NB4 (cell line): ENCODE measurements at regions not wholly inside any gene's neighbourhood (a gene's known extent, or its start where the extent isn't known, plus 50 kb on each side); places are given as distances from the start of the nearest gene placed in this dataset.

Experiments
- DNase-seq: peaks from one replicate; pipeline ENCODE4 v3.0.0; 2010; ENCODE audit warnings: low read depth
- H3K4me3 ChIP-seq: one replicate; pipeline ENCODE4 v1.5.1; 2011; ENCODE audit warnings: mild to moderate bottlenecking, low read depth, low read length, moderate library complexity
- MYC ChIP-seq: IDR thresholded peaks from 2 replicates; pipeline ENCODE4 v1.6.1; 2011; ENCODE audit warnings: low read depth, low read length
- POLR2A ChIP-seq: IDR thresholded peaks from 2 replicates; pipeline ENCODE4 v1.6.1; 2011; ENCODE audit warnings: mild to moderate bottlenecking; ENCODE audit not compliant: insufficient read length; ENCODE audit errors: extremely low read depth
- TF ChIP-seq, protein P1 (sequence below): IDR thresholded peaks from one replicate; pipeline ENCODE4 v1.5.1; 2012; ENCODE audit warnings: low read depth, low read length
- TF ChIP-seq, protein P2 (sequence below): IDR thresholded peaks from 2 replicates; pipeline ENCODE4 v1.6.1; 2011; ENCODE audit warnings: low read depth, low read length

DNA sequence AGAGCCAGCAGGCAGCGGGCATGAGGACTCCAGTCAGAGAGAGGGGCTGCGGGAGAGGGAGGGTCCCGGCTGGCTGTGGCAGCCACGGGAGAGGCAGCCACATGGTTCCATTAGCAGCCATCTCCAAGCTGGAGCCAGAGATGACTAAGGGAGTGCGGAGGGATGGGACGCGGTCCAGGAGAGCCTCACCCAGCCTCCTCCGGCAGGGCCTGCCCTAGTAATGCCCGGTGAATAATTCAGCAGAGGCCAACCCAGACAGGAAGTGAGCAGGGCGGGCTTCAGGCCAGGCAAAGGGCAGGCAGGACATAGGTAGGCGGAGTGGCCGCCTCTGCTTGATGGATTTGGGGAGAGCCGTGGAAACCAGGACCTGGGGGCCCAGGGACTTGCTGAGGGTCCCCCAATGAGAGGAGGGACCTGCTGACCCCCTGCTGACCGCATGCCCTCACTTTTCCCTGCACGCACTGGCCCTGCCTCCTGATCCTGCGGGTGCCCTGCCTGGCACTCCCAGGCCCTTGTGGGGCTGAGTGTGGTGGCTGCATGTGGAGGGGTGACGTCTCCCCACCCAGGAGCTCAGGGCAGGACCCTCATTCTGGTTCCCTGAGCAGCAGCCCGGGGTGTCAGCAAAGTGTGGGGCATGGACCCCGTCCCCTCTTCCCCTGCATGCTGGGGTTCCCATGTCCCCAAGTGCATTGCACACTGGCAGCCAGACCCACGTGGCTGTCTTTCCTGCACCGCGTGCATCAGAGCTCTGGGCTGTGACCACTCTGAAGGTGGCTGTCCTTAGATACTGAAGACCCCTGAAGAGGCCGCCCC is 51.8 kb upstream of the SLCO4A1 start:
- H3K4me3 ChIP-seq = no peak overlapping the region
- DNase-seq = no peak
- TF ChIP-seq, protein P1, sequence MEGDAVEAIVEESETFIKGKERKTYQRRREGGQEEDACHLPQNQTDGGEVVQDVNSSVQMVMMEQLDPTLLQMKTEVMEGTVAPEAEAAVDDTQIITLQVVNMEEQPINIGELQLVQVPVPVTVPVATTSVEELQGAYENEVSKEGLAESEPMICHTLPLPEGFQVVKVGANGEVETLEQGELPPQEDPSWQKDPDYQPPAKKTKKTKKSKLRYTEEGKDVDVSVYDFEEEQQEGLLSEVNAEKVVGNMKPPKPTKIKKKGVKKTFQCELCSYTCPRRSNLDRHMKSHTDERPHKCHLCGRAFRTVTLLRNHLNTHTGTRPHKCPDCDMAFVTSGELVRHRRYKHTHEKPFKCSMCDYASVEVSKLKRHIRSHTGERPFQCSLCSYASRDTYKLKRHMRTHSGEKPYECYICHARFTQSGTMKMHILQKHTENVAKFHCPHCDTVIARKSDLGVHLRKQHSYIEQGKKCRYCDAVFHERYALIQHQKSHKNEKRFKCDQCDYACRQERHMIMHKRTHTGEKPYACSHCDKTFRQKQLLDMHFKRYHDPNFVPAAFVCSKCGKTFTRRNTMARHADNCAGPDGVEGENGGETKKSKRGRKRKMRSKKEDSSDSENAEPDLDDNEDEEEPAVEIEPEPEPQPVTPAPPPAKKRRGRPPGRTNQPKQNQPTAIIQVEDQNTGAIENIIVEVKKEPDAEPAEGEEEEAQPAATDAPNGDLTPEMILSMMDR = no peak
- TF ChIP-seq MYC (no peak), POLR2A (no peak)
- TF ChIP-seq, protein P2, sequence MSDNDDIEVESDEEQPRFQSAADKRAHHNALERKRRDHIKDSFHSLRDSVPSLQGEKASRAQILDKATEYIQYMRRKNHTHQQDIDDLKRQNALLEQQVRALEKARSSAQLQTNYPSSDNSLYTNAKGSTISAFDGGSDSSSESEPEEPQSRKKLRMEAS = no peak

DNA sequence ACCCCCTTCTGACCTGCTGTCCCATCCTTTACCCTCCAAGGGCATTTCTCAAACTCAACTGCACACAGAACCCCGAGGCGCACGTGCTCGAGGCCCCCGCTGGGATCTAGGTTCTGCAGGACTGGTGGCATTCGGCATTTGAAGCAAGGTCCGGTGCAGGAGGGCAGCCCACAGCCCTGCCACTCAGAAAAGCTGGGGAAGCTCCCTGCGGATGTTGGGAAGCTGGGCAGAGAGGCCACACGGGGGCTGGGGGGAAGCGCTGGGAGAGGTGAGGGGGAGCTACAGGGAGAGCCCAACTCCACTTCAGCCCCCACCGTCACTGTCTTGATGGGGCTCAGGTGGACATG is 51.2 kb upstream of the SLCO4A1 start:
- H3K4me3 ChIP-seq = no peak overlapping the region
- TF ChIP-seq MYC (no peak), POLR2A (no peak)
- TF ChIP-seq, protein P2 = no peak
- TF ChIP-seq, protein P1 = no peak
- no peak for DNase-seq

DNA sequence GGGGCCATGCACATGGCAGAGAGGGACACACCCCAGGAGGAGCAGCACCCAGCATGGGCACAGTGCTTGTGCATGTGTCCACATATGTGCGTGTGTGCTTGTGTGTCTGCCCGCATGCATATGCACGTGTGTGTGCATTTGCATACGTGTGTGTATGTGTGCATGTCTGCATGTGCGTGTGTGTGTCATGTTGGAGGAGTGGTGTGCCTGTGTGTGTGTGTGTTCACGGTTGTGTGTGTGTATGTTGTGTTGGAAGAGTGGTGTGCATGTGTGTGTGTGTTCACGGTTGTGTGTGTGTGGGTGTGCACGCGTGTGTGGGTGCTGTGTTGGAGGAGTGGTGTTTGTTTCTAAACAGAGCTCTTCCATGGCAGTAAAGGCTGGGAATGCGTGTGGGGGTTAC is 50.7 kb upstream of the SLCO4A1 start:
- H3K4me3 ChIP-seq = no peak overlapping the region
- TF ChIP-seq, protein P1 = no peak
- TF ChIP-seq MYC = no peak
- TF ChIP-seq, protein P2 = no peak
- TF ChIP-seq POLR2A = no peak
- no peak for DNase-seq
